OCI-LY7 (cell line): ENCODE measurements at regions not wholly inside any gene's neighbourhood (a gene's known extent, or its start where the extent isn't known, plus 50 kb on each side); places are given as distances from the start of the nearest gene placed in this dataset.

ENCODE experiments used
- BruUV-seq: library from RNA; stranded (reverse); fragments of 400-500 nt; replicated peaks from 2 replicates; lab custom pipeline; 2021; lab: Mats Ljungman, UMichigan
- CTCF ChIA-PET: fragments of 300-600 bp; sonication (Branson Sonifier 250); formaldehyde crosslinking; loops from one replicate; lab custom pipeline; 2022; ENCODE audit warnings: antibody characterized with exemption; ENCODE audit not compliant: unreplicated experiment; lab: Charles Lee
- POLR2A ChIA-PET: fragments of 300-600 bp; sonication (Branson Sonifier 250); formaldehyde crosslinking; loops from one replicate; lab custom pipeline; 2022; ENCODE audit warnings: antibody characterized with exemption; lab: Charles Lee
- DNase-seq: peaks from one replicate; pipeline ENCODE4 v3.0.0-alpha.2; 2015; ENCODE audit warnings: low spot score
- H2AFZ ChIP-seq: fragments of 200-600 bp; sonication (generic), shearing (Covaris generic); 2 replicates; pipeline ENCODE4 v1.6.1; 2014; ENCODE audit warnings: mild to moderate bottlenecking, antibody characterized with exemption, low read length, moderate library complexity
- H3K27ac ChIP-seq: fragments of 200-600 bp; sonication (generic); 2 replicates; pipeline ENCODE4 v1.5.1; 2014; ENCODE audit warnings: mixed run types, low read depth, mild to moderate bottlenecking, moderate library complexity, low read length, inconsistent platforms; ENCODE audit not compliant: poor library complexity, severe bottlenecking
- H3K36me3 ChIP-seq: fragments of 200-600 bp; sonication (generic); 2 replicates; pipeline ENCODE4 v1.6.1; 2014; ENCODE audit warnings: mild to moderate bottlenecking, antibody characterized with exemption, low read length, moderate library complexity, mixed read lengths; ENCODE audit not compliant: insufficient read depth
- H3K4me1 ChIP-seq: fragments of 200-600 bp; sonication (generic); 2 replicates; pipeline ENCODE4 v1.5.1; 2014; ENCODE audit warnings: mild to moderate bottlenecking, low read length; ENCODE audit not compliant: insufficient read depth, poor library complexity, severe bottlenecking
- H3K4me2 ChIP-seq: fragments of 200-600 bp; sonication (generic); 2 replicates; pipeline ENCODE4 v1.6.1; 2014; ENCODE audit warnings: mild to moderate bottlenecking, low read length
- H3K4me3 ChIP-seq: fragments of 200-600 bp; sonication (generic); 2 replicates; pipeline ENCODE4 v1.5.1; 2014; ENCODE audit warnings: mild to moderate bottlenecking, low read depth, low read length; ENCODE audit not compliant: poor library complexity, severe bottlenecking
- H3K79me2 ChIP-seq: fragments of 200-600 bp; sonication (generic); 2 replicates; pipeline ENCODE4 v1.6.1; 2016; ENCODE audit warnings: low read depth, mild to moderate bottlenecking, low read length, moderate library complexity, mixed read lengths; ENCODE audit not compliant: insufficient read depth
- H3K9me2 ChIP-seq: fragments of 200-600 bp; sonication (generic); 2 replicates; pipeline ENCODE4 v1.6.1; 2016; ENCODE audit warnings: mild to moderate bottlenecking, low read length, mixed read lengths; ENCODE audit not compliant: insufficient read depth
- H3K9me3 ChIP-seq: fragments of 200-600 bp; sonication (generic); 2 replicates; pipeline ENCODE4 v1.6.1; 2014; ENCODE audit warnings: mild to moderate bottlenecking, mixed run types, low read length, mixed read lengths
- H4K20me1 ChIP-seq: fragments of 200-600 bp; sonication (generic); 2 replicates; pipeline ENCODE4 v1.6.1; 2014; ENCODE audit warnings: mild to moderate bottlenecking, antibody characterized with exemption, low read length, moderate library complexity, mixed read lengths; ENCODE audit not compliant: insufficient read depth
- EZH2phosphoT487 ChIP-seq: fragments of 200-600 bp; sonication (generic); IDR thresholded peaks from 2 replicates; pipeline ENCODE4 v1.6.1; 2018; ENCODE audit warnings: low read depth, borderline replicate concordance, mild to moderate bottlenecking, mixed run types, antibody characterized with exemption, low read length, moderate library complexity, mixed read lengths
- intact Hi-C: fragments of 100-400 bp; cut with micrococcal nuclease; formaldehyde crosslinking; loops from one replicate; pipeline ENCODE4 v1.10.0; 2022; ENCODE audit not compliant: unreplicated experiment
- TF ChIP-seq, protein P1 (sequence below): fragments of 200-600 bp; sonication (generic); conservative IDR thresholded peaks from 2 replicates; pipeline ENCODE4 v1.5.1; 2014; ENCODE audit warnings: mild to moderate bottlenecking, antibody characterized with exemption, low read length, moderate library complexity, mixed read lengths

DNA sequence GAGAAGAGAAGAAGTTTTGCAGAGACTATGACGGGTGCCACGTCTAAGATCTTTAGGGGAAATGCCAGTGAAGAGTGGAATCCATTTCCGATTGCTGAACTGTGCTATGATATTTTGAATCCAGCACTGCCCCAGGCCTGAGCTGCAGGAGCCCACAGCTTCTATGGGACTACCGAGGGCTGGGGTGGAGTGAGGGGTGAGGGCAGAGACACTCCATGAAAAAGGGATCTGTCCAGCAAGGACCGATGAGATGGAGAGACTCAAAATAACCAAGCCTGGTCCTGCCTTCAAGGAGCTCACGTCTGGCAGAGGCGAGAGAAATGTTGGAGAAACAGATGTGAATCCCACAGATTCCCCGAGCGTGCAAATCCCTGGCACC lies 79.8 kb upstream of the MEF2A start:
- Histone ChIP-seq H3K79me2 (no peaks in the 10 kb centered on the region), H3K4me2 (peak overlapping the region; percentile 23; the same call in 1 of the 2 replicates), H3K9me2 (no peaks in the 10 kb centered on the region), H4K20me1 (no peaks in the 10 kb centered on the region), H3K4me3 (no peak overlapping the region), H3K9me3 (no peaks in the 10 kb centered on the region), H2AFZ (peak overlapping the region; percentile 42; the same call in 1 of the 2 replicates), H3K36me3 (no peaks in the 10 kb centered on the region), H3K4me1 (no peaks in the 10 kb centered on the region), H3K27ac (no peak overlapping the region)
- intact Hi-C loops = no loop called here
- DNase-seq = no peak
- TF ChIP-seq, protein P1, sequence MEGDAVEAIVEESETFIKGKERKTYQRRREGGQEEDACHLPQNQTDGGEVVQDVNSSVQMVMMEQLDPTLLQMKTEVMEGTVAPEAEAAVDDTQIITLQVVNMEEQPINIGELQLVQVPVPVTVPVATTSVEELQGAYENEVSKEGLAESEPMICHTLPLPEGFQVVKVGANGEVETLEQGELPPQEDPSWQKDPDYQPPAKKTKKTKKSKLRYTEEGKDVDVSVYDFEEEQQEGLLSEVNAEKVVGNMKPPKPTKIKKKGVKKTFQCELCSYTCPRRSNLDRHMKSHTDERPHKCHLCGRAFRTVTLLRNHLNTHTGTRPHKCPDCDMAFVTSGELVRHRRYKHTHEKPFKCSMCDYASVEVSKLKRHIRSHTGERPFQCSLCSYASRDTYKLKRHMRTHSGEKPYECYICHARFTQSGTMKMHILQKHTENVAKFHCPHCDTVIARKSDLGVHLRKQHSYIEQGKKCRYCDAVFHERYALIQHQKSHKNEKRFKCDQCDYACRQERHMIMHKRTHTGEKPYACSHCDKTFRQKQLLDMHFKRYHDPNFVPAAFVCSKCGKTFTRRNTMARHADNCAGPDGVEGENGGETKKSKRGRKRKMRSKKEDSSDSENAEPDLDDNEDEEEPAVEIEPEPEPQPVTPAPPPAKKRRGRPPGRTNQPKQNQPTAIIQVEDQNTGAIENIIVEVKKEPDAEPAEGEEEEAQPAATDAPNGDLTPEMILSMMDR = no peak
- no peak for TF ChIP-seq EZH2phosphoT487
- CTCF ChIA-PET = no interaction called here
- no TSS peak for BruUV-seq
- POLR2A ChIA-PET = no interaction called here

DNA sequence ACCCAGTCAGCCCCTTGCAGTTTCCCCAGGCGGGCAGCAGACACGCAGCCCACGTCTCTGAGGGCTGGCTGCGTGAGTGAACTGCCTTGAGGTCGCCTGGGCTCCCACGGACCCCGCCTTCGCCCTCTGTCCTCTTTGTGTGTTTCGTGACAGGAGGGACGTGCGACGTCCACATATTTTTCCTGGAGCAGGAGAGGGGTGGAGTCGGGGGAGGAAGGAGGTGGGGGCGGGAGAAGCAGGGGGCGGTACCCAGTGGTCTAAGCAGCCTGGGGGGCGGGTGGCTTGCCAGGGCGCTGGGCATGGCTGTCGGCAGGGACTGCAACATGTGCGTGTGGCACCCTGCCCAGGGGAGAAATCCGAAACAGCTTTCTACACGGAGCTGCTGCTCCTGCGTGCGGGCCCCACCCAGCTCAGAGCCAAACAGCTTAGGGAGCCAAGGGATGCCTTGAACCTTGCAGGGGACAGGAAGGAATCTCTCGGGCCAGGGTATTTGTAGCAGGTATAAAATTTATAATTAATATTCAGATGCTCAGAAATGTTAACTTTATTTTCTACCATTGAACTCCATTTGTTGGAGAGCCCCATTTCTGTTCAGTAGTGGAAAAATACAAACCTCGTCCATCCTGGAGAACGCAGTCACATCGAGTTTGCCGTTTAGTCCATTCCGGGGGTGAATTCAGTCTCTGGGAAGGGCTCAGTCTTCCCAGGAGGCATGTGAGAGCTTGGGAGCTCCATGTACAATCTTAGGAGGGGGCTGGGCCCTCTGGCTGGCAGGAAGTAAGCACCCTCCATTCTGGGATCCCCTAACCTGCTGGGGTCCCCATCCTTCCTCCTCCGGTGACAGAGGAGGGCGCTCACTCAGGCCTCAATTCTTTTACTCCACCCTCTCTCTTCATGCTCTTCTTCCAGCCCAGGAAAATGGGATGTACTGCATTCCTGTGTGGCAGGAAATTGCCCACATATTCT lies 79.1 kb upstream of the MEF2A start:
- Histone ChIP-seq H3K9me2 (no peaks in the 10 kb centered on the region), H3K27ac (no peak overlapping the region)
- TF ChIP-seq EZH2phosphoT487 = no peak
- TF ChIP-seq, protein P1 = no peak

GRCh38 chr15:99487337-99487730 lies 78.5 kb upstream of the MEF2A start:
- Histone ChIP-seq H3K9me3 (no peaks in the 10 kb centered on the region), H3K4me3 (no peak overlapping the region), H3K4me1 (no peaks in the 10 kb centered on the region), H2AFZ (no peak overlapping the region), H3K79me2 (no peaks in the 10 kb centered on the region), H3K36me3 (no peaks in the 10 kb centered on the region), H3K27ac (no peak overlapping the region), H3K9me2 (no peaks in the 10 kb centered on the region), H4K20me1 (no peaks in the 10 kb centered on the region), H3K4me2 (no peak overlapping the region)
- no TSS peak for BruUV-seq
- POLR2A ChIA-PET = no interaction called here
- intact Hi-C loops = no loop called here
- CTCF ChIA-PET = no interaction called here
- TF ChIP-seq, protein P1 = no peak
- no peak for TF ChIP-seq EZH2phosphoT487
- no peak for DNase-seq

More for the DNA sequence above, 79.1 kb upstream of the MEF2A start:
- Histone ChIP-seq H3K4me2 (no peak overlapping the region; the same call in 1 of the 2 replicates), H3K4me1 (no peaks in the 10 kb centered on the region), H3K4me3 (no peak overlapping the region), H3K79me2 (no peaks in the 10 kb centered on the region), H3K36me3 (no peaks in the 10 kb centered on the region), H3K9me3 (no peaks in the 10 kb centered on the region), H4K20me1 (no peaks in the 10 kb centered on the region), H2AFZ (no peak overlapping the region)
- no TSS peak for BruUV-seq
- CTCF ChIA-PET = no interaction called here
- intact Hi-C loops = no loop called here
- POLR2A ChIA-PET = no interaction called here
- no peak for DNase-seq
